ENCODE measurements at regions not wholly inside any gene's neighbourhood (a gene's known extent, or its start where the extent isn't known, plus 50 kb on each side); places are given as distances from the start of the nearest gene placed in this dataset.
"Not testable (repeated sequence)": the region's sequence is repeated elsewhere in the genome, so short reads cannot be mapped to it uniquely, and the experiment has no call there.

DNA sequence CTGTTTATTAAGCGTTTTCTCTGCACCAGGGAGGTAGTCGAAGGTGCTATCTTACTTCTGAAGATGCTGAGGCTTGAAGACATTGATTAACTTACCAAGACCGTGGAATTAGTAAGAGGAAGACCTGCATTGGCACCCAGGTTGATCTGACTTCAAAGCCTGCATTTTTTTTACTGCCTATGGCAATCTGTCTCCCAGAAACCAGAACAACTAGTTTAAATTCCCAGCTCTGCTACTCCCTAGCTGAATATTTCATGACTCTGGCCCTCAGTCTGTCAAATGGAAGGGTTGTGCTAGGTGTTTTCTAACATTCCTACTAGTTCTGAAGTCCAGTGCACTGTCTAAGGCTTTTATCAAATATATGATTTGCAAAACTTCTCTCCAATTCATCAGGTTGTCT, 52.0 kb upstream of the GRAMD1B start:
- no peak for DNase-seq

DNA sequence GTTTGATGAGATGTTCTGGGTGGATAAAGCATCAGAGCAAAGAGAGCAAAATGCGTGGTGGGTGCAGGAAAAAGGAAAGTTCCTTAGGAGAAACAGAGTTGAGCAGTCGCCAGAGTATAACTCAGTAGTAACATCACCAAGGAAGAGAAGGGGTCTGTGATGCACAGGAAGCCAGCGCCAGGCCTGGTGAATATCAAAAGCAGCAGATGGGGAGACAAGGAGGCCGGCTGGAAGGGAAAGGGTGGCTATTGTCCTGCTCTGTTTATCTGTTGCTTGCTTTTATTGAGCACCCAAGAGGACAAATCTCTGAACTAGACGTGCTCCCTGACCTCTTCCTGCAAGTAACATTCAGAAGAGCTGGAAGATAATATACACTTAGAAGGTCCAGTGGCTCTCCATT, 52.7 kb upstream of the GRAMD1B start:
- DNase-seq = no peak

DNA sequence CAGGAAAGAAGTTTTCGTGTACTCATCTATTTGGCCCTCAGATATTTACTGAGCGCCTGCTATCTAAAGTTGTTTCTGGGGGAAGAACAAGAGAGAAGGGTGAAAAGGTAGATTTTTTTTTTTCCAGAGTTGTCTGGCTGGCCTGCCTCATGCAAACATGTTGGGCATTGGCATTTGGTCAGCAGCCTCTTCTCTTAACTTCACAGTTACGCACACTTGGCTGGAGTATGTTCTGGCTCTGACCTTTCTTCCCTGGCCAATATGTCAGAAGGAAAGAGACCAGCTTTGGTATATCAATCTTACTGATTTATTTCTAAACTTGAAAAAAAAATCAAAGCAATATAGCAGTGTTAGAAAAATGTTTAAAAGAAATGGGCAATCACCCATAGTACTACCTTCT, 54.2 kb upstream of the GRAMD1B start:
- no peak for DNase-seq

DNA sequence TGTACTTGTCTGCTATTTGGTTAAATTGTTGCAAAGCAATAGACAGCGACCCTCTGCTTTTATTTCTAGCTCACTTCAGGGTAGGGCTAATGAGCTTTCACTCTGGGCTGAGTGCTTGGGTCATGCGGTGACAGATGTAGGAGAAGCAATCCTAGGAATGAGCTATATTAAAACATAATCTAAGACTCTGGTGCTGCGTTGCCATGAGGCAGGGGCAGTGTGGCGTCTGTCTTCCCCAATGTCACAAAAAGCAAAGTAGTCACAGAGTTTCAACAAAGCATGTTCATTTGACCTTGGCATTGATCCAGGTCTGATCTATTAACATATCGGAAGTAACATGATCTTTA, 55.5 kb upstream of the GRAMD1B start:
- no peak for DNase-seq

DNA sequence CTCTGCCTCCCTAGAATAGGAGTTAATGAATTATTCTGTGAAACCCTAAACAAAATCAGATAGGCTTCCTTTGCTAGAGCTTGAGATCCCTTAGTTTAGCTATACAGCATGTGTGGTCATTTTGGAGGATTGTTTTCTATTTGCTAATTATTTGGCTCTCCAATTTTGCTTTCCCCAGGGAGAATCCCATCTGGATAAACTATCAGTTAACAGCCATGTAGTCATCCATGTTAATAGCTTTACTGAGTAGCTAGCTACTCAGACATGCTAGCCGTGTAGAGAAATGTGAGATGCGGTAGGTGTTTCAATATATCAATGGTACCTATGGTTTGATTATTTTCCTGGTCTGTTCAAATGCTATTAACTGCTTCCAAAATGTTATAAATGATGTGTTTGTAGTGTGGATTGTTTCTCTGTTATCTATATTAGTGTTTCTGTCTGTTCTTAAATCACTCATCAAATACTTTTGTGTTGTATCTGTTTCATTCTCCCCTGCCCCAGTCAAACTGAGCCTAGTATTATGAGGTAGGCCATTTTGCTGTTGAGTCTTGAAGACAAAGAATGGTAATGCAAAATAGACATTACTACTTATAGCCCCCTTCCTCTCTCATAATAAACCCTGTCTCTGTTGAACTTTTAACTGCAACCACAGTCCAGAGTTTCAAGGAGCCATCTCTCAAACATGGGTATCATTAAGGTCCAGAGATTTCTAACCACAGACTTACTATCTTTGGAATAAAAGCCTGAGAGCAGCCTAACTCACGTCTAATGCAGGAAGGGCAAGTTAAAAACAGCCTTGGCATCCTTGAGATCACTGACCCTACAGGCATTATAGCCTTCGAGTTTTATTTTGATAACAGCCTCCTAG, 56.1 kb upstream of the GRAMD1B start:
- no peak for DNase-seq

DNA sequence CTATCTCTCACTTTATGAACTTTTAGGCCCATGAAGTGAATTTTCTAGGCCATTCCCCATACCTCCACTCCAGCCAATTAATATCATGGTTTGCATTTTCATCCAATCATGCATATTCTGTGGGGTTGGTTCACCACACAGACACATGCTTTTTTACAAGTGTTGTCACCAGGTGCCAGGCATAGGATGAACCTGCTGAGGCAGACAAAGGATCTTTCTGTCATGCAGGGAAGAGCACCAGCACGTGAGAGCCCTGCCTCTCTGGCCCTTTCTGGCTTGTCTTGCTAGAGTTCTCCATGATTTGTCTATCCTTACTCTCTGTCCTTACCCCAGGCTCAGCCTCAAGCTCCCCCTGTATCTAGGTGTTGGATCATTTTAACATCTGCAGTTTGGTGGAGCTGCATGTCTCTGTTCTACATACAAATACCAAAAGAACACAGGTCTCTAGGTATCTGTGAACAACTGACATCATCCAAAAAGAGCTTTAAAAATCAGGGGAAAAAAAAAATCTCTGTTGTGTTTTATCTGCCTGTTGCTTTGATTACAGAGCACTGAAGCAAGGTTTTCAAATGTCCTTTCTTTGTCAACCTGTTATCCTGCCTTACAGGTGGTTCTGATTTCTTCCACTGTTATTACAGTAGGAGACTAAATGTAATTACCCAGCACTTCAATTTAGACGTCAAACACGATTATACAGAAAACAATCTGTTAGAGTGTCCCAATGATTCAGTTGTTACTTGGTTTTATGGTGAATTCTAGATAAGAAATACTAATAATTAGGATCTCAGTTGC, 58.4 kb upstream of the GRAMD1B start:
- no peak for DNase-seq

DNA sequence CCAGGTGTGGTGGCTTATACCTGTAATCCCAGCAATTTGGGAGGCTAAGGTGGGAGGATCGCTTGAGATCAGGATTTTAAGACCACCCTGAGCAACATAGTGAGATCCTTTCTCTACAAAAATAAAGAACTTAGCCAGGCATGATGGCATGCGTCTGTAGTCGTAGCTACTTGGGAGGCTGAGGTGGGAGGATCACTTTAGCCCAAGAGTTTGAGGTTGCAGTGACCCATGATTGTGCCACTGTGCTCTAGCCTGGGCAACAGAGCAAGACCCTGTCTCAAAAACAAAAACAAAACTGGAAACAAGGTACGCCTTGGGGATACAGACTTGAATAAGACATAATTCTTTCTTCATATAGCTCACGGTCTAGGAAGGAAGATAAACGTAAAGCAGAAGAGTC, 63.1 kb upstream of the GRAMD1B start:
- no peak for DNase-seq

DNA sequence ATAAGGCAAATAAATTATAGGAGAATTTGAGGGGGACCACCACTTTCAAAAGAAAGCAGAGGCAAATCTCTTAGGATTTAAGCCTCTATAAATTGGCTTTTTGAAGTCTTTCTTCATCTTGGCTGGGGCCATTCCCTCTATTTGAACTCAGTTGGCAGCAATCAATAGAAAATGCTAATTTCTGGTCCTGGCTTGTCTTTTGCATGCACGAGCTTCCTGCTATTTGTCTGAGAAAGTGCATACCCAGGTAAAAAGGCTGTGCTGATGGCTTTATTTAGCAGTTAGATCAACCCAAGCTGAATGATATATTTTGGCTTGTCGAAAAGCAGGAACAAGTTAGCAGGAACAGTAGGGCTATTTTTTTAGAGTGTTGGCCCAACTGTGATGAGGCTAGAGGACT, 64.1 kb upstream of the GRAMD1B start:
- no peak for DNase-seq

DNA sequence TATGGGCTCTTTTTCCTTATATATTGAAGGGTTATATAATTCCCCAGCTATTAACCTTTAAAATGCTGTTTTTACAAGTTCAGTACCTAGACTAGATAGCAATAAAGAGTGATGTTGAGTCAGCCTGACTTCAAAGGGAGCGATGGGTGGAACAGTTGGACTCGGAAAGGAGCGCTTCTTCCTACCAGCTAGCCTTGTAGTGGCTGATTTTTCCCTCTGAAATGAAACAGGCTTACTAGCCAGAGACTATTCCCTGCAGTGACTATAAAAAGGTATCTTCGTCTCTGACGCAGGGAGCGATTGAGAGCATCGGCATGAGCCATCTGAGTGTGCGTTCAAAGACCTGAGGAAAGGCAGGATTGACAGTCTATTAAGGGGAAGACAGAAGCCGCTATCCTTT, 66.0 kb upstream of the GRAMD1B start:
- no peak for DNase-seq

DNA sequence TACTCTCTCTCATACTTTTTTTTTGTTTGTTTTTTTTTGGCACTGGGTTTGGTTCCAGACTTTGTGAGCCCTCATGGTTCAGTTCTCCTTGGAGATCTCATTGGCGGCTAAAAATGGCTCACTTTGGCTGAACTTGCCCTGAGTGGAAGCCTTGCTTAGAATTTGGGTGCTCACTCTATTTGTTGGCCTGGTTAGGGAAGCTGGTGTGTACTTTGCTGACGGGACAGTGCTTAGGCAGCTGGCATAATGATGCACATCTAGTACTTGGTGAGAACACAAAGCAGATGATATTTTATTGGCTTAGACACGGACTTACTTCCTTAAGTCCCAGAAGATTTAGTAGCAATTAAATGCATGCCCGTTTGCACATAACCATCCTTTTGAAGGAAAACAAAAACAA, 66.5 kb upstream of the GRAMD1B start:
- no peak for DNase-seq

DNA sequence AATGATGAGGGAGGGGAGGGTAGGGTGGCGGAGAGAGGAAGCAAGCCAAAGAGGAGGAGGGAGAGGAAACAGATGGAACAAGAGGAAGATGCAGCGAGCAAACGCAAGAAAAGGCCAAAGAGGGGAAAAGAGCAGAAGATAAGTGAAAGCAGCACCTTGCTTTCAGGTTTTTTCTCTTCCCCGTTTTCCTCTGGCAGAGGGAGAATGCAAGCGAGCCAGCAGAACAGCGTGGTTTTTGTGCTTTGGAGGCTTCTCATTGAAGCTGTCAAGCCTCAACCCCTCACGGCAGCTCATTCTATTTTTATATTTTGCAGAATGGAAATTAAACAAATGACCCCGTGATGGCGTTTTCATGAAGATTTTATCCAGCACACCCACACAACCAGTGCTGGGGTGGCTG, 67.1 kb upstream of the GRAMD1B start:
- no peak for DNase-seq

DNA sequence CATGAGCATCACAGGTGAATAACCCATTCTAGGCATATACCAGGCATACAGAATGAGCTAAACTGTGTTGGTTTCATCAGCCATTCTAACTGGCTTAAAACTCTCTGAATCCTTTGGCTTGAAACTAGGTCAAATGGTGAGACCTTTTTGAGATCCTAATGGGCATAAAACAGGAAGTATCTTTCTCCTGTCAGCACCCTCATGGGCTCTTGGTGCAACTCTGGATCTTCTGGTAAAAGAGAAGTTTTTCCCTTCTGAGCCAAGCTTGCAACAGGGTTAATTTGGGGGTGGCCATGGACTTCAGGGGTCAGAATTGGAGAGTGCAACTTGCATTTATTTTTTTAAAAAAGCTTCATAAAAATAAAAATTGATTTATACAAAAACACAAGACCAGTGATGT, 67.9 kb upstream of the GRAMD1B start:
- no peak for DNase-seq

DNA sequence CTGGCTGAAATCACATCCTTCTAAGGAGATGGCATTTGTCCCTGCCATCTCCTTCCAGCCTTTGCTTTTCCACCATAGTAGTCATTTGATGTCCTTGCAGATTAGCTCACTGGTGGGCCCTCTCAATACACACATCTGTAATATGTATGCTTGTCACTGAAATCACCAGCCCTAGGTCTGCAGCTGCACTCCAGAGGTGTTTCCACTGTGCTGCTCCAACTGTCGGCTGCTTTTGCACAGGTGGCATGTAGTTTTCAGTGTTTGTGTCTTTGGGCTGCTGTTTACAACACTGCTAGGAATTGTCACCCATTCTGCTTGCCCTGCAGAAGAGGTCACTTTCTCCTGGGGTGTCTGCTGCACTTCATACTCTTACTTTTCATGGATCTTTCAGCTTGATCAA, 69.0 kb upstream of the GRAMD1B start:
- DNase-seq = no peak

DNA sequence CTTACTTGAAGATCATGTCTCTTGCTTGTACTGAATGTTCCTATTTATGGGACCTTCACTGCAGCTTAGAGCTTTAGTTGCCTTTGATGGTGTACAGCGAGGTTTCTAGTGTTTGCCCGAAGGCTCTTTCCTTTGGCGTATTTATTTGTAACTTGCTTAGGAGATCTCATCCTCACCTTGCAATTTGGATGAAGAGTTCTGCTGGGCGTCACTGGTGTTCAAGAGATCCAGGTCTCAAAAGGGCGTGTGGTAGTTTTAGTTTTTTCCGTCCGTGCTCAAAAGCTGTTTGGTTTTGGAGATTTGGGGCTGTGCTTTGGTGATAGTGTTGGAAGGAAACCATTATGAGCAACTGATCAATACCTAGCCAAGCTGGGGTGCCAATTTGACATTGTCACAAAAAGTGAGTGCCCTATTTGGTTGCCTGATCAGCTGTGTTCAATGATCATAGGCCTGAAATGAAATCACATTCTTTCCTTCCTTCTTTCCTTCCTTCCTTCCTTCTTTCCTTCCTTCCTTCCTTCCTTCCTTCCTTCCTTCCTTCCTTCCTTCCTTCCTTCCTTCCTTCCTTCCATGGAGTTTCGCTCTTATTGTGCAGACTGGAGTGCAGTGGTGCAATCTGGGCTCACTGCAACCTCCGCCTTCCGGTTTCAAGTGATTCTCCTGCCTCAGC, 69.7 kb upstream of the GRAMD1B start:
- DNase-seq = no peak

DNA sequence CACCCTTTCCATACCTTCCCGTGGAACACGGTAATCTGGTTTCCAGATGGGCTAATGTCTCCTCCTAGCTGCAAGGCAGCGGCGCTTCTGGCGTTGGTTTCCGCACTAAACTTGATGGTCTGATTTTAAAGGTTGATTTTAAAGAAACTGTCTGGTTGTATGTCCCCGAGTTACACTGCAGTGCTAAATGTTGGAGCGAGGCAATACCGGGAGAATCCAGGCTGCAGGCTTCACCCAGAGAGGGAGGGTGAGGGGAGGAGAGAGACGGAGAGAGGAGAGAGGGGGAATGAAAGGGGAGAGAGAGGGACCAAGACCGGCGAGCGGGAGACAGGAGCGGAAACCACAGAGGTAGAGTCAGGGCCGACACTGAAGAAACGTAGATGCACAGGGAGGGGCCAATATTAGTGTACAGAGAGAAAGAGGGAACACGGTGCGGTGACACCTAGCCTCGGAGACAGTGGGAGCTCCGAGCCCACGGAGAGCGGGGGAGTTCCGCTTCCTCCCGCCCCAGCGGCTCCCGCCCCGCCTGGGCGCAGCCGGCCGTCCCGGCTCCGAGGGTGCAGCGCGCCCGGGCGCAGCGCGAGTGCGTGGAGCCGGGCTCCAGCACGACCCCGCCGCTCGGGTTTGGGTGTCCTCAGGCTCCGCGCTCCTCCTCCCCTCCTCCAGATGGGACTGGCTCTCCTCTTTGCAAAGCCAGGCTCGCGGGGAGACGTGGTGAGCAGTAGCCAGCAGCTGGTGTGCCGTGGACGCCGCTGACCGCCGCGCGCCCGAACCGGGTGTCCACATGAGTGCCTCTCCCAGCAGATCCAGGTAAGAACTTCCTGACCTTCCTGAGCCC, 71.9 kb upstream of the GRAMD1B start:
- DNase-seq = no peak

DNA sequence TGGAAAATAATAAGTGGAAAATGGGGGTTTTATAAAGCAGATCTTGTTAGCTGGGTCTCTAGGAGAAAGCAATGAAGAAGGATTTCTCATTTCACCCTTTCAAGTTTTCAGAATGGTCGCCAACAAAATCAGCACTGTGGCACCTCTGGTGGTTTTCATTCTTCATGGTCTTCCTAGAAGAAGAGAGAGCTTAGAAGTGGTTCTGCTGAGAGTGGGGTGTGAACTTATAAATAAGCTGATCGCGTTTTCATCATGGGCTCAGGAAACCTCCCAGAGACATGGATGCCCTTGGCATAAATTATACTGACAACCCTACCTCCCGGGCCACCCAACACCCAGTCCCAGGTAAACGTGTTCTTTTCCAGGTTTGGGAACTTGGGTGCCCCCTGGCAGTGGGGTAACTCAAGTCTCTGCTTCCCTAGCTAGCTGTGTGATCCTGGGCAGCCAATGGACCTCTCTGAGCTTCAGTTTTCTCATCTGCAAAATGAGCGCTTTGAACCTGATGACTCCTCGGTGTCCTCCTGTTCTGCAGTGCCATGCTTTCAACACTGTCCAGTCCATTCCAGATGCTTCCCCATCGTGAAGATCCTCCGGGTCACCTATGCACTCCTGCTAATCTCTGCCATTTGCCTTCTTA, 72.6 kb upstream of the GRAMD1B start:
- DNase-seq = no peak

DNA sequence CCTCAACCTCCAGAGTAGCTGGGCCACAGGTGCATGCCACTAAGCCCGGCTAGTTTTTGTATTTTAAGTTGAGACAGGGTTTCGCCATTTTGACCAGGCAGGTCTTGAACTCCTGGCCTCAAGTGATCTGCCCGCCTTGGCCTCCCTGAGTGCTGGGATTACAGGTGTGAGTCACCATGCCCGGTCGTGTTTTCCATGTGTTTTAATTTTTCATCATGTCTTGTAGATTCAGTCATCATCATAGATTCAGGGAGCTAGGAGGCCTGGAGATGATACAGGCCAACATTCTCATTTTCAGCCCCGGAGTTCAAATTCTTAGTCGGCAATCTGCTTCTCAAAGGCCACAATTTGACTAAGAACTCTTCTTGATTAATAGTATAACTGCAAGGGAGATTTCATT, 73.5 kb upstream of the GRAMD1B start:
- DNase-seq = no peak

DNA sequence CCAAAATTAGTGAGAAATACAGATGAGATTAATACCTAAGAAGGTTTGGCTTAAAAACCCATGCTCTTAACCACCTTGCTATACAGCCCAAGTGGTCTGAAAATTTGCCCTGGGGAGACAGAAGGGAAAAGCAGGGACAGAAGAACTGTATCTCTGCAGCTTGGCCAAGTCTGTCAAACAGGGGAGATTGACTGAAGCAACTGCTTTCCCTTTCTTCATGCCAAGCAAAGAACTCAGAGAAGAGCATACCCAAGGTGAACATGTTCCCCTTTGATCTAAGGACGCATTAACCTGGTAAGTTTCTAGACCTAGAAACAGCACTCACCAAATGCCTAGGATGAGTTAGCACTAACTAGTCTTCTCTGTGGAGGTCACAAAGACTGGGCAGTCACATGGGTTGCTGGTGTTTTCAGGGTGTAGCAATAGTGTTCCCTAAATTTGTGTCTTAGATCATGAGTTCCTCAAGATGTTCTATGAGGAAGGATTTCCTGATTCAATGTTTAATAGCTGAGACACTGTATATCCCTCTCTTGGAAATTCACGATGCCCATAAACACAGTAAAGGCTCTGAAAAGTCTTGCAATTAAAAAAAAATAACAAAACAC, 75.6 kb upstream of the GRAMD1B start:
- no peak for DNase-seq

DNA sequence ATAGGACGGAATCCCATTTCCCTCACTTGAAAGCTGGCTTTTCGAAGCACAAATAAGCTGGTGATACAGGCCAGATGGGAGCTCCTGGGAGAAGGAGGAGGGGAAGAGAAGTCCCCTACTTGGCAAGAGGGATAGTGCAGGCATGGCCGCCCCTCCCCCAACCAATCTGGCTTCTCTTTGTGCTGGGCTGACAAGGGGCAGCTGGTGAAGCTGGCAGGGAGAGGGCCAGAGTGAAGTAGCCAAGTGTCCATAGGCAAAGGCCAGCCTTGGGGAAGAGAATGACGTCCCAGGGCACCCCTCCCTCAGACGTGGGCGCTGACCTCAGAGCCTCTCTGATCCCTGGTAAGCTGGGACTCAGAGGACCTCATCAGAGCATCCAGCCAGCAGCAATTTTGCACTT, 78.7 kb upstream of the GRAMD1B start:
- DNase-seq = no peak

DNA sequence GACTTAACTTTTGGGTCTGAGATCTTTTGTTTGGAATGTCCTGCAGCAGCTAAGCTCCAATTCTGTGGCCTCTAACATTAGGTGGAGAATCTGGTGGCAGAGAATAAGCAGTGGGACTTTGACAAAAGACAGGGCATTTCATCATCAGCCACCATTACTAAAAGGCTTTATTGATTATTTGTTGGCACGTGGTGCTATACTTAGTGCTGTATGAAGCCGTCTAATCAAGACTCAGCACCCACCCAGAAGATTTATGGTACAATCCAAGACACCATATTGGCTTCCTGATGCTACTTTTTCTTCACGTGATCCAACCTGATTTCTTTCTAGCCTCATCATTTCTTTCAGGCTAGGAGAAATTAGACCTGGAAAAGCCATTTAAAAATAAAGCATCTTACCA, 80.7 kb upstream of the GRAMD1B start:
- no peak for DNase-seq

DNA sequence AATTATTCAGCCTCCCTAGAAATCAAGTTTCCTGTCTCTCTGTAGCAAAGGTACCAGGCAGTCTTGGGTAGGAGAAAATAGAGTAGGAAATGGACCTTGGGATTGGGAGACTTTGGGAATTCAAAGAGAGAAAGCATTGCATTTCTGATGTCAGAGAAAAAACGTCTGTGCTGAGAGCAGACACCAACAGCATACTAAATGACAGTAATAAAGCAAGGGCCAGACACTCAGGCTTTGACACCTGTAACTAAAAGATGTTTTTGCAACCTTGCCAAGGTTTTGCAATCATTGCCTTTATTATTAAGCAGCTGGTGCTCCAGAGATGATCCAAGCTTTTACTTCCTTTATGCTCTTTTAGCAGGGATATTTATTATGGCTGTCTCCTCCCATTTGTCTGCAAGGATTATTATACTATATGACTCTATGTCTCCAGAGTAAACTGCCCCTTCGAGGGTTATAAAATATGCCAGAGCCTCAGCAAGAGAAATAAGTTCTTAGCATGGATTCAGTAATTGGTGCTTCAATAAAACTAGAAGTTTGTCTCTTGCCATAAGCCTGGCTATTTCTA, 85.2 kb upstream of the GRAMD1B start:
- no peak for DNase-seq

DNA sequence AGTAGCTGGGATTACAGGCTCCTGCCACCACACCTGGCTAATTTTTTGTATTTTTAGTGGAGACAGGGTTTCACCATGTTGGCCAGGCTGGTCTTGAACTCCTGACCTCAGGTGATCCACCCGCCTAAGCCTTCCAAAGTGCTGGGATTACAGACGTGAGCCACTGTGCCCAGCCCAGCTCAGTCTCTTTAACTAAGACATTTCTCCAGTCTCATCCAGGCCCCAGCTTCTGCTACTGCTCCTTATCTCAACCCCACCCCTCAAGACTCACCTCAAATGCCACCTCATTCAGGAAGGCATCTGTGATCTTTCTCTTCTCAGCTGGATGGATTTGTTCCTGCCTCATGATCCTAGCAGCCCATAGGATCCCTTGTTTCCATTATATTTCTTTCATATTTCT, 85.9 kb upstream of the GRAMD1B start:
- DNase-seq = not testable (repeated sequence)
